Kidney epithelial cell (primary cell): ENCODE measurements at regions not wholly inside any gene's neighbourhood (a gene's known extent, or its start where the extent isn't known, plus 50 kb on each side); places are given as distances from the start of the nearest gene placed in this dataset.

Experiments
- DNase-seq: peaks from one replicate; pipeline ENCODE4 v3.0.0-alpha.2; 2010; ENCODE audit warnings: low read depth
- H3K27me3 ChIP-seq: 2 replicates; pipeline ENCODE4 v1.6.0; 2011; ENCODE audit warnings: low read length; ENCODE audit not compliant: control insufficient read depth, insufficient read depth
- H3K36me3 ChIP-seq: 2 replicates; pipeline ENCODE4 v1.5.1; 2011; ENCODE audit warnings: low read length; ENCODE audit not compliant: control insufficient read depth, insufficient read depth
- H3K4me3 ChIP-seq: 2 replicates; pipeline ENCODE4 v1.5.1; 2011; ENCODE audit warnings: low read depth, mild to moderate bottlenecking, control low read depth, low read length
- CTCF ChIP-seq: IDR thresholded peaks from 2 replicates; pipeline ENCODE4 v1.5.1; 2011; ENCODE audit warnings: mild to moderate bottlenecking, moderate library complexity, low read length, control low read depth, inconsistent platforms; ENCODE audit not compliant: insufficient read depth, poor library complexity, severe bottlenecking

- no peak for TF ChIP-seq CTCF
- Histone ChIP-seq H3K4me3 (no peak overlapping the region), H3K27me3 (no peaks in the 10 kb centered on the region), H3K36me3 (no peaks in the 10 kb centered on the region)
- no peak for DNase-seq
Observed at GRCh38 chr13:109933476-109933875, 147.1 kb upstream of the IRS2 start.

- Histone ChIP-seq H3K36me3 (no peaks in the 10 kb centered on the region), H3K27me3 (no peaks in the 10 kb centered on the region), H3K4me3 (no peak overlapping the region)
- DNase-seq: no peak
- no peak for TF ChIP-seq CTCF
Observed at GRCh38 chr13:109924376-109924775, 138.0 kb upstream of the IRS2 start.

GRCh38 chr13:109922518-109922917 is 136.1 kb upstream of the IRS2 start:
- Histone ChIP-seq H3K27me3 (no peaks in the 10 kb centered on the region), H3K36me3 (no peaks in the 10 kb centered on the region), H3K4me3 (no peak overlapping the region)
- no peak for DNase-seq
- TF ChIP-seq CTCF: no peak

GRCh38 chr13:109919715-109920375 is 133.5 kb upstream of the IRS2 start:
- Histone ChIP-seq H3K27me3 (no peaks in the 10 kb centered on the region), H3K36me3 (no peaks in the 10 kb centered on the region), H3K4me3 (no peak overlapping the region)
- TF ChIP-seq CTCF: no peak
- DNase-seq: no peak

- no peak for DNase-seq
- H3K36me3 ChIP-seq: no peaks in the 10 kb centered on the region
- H3K4me3 ChIP-seq: no peak overlapping the region
- H3K27me3 ChIP-seq: no peaks in the 10 kb centered on the region
- no peak for TF ChIP-seq CTCF
Observed at GRCh38 chr13:109918179-109918711, 131.9 kb upstream of the IRS2 start.

GRCh38 chr13:109917422-109917821 is 131.0 kb upstream of the IRS2 start:
- no peaks in the 10 kb centered on the region for H3K36me3 ChIP-seq
- no peak overlapping the region for H3K4me3 ChIP-seq
- no peak for TF ChIP-seq CTCF
- no peak for DNase-seq
- H3K27me3 ChIP-seq: no peaks in the 10 kb centered on the region
